ENCODE measurements at regions not wholly inside any gene's neighbourhood (a gene's known extent, or its start where the extent isn't known, plus 50 kb on each side); places are given as distances from the start of the nearest gene placed in this dataset.

DNA sequence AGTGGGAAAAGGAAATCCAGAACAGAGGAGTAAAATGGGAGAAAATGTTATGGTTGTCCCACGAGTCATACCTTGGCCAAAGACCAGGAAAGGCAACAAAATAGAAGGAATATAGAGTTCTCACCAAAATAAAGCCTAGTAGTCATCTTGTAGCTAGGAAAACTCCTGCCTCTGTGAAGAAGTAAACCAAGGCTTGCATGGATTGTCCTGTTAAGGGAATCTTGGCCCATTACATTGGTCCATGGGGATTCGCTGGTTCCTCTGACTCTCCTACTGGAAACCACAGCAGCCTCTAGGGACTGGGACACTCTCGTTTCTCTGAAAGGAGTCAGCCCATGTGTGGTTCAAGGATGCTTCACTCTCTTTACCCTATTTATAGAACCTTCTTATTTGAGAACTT, 62.9 kb upstream of the FNDC3B start:
- TF ChIP-seq FOXK2 (IDR thresholded peaks at IDR 0.05) (no peak), SUZ12 (IDR thresholded peaks at IDR 0.05) (no peak), FOXA1 (IDR thresholded peaks at IDR 0.05) (no peak), TARDBP (IDR thresholded peaks at IDR 0.05) (no peak), BHLHE40 (IDR thresholded peaks at IDR 0.05; ENCODE audit: borderline replicate concordance) (no peak), FOXM1 (IDR thresholded peaks at IDR 0.05; ENCODE audit: borderline replicate concordance) (no peak), ZNF384 (IDR thresholded peaks at IDR 0.05) (no peak), ELF4 (IDR thresholded peaks at IDR 0.05) (no peak), CTBP1 (IDR thresholded peaks at IDR 0.05; ENCODE audit: borderline replicate concordance) (no peak), L3MBTL2 (conservative IDR thresholded peaks at IDR 0.05) (no peak), HDGF (IDR thresholded peaks at IDR 0.05; ENCODE audit: borderline replicate concordance) (no peak), SP1 (IDR thresholded peaks at IDR 0.05) (no peak)
- TF ChIP-seq, protein P1, sequence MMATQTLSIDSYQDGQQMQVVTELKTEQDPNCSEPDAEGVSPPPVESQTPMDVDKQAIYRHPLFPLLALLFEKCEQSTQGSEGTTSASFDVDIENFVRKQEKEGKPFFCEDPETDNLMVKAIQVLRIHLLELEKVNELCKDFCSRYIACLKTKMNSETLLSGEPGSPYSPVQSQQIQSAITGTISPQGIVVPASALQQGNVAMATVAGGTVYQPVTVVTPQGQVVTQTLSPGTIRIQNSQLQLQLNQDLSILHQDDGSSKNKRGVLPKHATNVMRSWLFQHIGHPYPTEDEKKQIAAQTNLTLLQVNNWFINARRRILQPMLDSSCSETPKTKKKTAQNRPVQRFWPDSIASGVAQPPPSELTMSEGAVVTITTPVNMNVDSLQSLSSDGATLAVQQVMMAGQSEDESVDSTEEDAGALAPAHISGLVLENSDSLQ (IDR thresholded peaks at IDR 0.05): no peak
